ENCODE measurements at regions not wholly inside any gene's neighbourhood (a gene's known extent, or its start where the extent isn't known, plus 50 kb on each side); places are given as distances from the start of the nearest gene placed in this dataset.
"Not testable (repeated sequence)": the region's sequence is repeated elsewhere in the genome, so short reads cannot be mapped to it uniquely, and the experiment has no call there.

DNA sequence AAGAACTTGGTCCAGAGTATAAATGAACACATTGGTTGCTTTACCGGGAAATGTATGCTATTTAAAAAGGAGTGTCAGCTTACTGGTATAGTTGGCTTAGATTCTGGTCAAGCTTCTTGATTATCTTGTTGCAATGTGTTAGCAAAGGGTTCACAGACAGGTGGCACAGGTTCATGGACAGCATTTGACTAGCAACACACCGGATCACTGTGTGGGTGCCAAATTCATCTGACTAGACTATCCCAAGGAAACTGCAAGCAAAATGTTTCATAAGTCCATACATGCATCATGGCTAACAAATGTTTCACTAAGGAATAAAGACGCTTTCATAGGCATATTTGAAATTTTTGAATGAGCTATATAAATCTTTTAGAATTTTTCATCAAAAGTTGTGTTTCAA lies 274.1 kb downstream of the PLK2 start:
- Mint-ChIP-seq H3K4me3 (no peak overlapping the region), H3K9me3 (no peaks in the 10 kb centered on the region), H3K27me3 (peaks cover 2% of the 10 kb centered on the region), H3K27ac (no peak overlapping the region), H3K4me1 (no peaks in the 10 kb centered on the region), H3K36me3 (no peaks in the 10 kb centered on the region)
- ATAC-seq (ENCODE audit: low read depth), result no peak
- DNase-seq, result no peak
- POLR2A ChIA-PET, result no interaction called here

DNA sequence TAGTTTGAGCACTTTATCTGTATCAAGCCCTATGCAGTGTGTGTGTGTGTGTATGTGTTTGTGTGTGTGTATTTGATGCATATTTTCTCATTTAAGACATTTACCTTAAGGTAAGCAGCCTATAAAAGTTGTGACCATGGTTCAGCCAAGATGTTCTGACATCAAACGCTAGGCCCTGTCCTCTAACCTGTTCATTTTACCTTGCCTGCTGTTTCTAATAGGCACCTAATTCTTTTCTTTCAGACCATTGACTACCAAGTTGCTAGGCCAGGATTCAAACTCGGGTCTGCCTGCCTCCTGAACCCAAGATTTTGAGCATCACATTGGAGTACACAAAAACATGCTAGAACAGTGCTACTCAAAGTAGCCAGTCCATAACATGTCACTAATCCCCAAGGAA lies 274.5 kb downstream of the PLK2 start:
- no peaks in the 10 kb centered on the region for H3K36me3 Mint-ChIP-seq
- no peak overlapping the region for H3K27ac Mint-ChIP-seq
- POLR2A ChIA-PET, result no interaction called here
- no peak for DNase-seq
- ATAC-seq (ENCODE audit: low read depth), result no peak
- H3K4me1 Mint-ChIP-seq, result no peaks in the 10 kb centered on the region
- H3K4me3 Mint-ChIP-seq, result no peak overlapping the region
- H3K27me3 Mint-ChIP-seq, result peaks cover 4% of the 10 kb centered on the region
- H3K9me3 Mint-ChIP-seq, result no peaks in the 10 kb centered on the region

DNA sequence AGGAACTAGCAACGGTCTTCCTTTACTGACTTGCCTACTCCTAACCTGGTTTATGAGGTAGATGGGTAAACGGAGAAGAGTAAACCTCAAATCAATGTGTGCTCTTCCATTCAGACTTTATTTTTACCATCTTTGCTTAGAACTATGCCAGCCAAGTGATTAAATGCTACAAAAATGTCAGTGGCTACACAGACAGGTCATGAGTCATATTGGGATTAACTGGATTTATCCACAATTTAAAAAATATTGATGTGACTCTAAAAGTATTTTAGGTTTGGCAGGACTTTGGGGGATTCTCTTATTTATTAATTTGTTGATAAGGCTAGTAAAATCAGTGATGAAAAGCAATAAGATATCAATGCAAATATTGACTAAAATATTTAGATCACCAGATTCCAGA lies 275.0 kb downstream of the PLK2 start:
- H3K4me1 Mint-ChIP-seq, result no peaks in the 10 kb centered on the region
- H3K36me3 Mint-ChIP-seq, result no peaks in the 10 kb centered on the region
- H3K4me3 Mint-ChIP-seq, result no peak overlapping the region
- peaks cover 4% of the 10 kb centered on the region for H3K27me3 Mint-ChIP-seq
- DNase-seq (no peak), ATAC-seq (ENCODE audit: low read depth) (no peak)
- POLR2A ChIA-PET, result no interaction called here
- H3K27ac Mint-ChIP-seq, result no peak overlapping the region
- H3K9me3 Mint-ChIP-seq, result no peaks in the 10 kb centered on the region

DNA sequence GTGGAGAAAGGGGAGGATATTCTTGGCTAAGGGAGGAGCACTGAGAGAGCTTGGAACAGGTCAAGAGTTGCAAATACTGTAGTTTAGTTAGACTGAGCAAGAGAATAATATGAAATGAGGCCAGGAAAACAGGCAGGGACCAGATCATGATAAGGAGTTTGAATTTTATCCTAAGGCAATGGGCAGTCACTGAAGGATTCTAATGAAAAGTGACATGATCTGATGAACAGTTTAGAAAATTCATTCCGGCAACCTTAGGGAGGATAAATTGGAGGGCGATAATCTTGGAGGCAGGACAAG lies 276.1 kb downstream of the PLK2 start:
- Mint-ChIP-seq H3K4me3 (no peak overlapping the region), H3K36me3 (no peaks in the 10 kb centered on the region), H3K9me3 (no peaks in the 10 kb centered on the region), H3K4me1 (no peaks in the 10 kb centered on the region), H3K27ac (no peak overlapping the region), H3K27me3 (peaks cover 4% of the 10 kb centered on the region)
- DNase-seq, result no peak
- POLR2A ChIA-PET, result no interaction called here
- ATAC-seq (ENCODE audit: low read depth), result no peak

DNA sequence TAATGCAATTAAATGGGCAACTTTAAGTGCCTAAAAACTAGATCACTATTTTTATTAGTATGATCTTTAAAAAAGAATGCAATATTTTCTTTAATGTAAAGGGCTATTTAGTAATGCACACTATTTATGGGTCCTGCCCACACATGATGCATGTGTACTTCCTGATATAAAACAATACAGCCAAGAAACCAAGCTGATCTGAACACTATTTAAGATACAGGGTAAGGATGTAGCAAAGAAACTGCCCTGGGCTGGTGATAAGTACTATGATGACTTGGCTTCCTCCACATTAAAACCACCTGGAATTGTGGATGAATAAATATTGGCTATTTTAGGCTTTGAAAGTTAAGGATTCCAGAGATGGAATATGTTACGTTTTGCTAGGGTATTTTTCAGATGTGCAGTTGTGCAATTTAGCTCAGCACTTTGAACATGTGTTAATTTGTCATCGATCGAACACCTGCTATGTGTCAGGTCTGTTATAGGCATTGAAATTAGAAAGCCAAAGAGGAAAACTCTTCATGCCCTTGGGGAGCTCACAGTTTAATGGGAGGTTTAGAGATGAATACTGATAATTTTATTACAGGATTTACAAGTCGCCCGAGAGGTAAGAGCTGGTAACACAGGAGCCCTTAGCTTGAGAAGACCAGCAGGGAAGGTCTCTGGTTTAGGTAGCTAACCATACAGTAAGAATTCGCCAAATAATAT lies 276.7 kb downstream of the PLK2 start:
- no peak overlapping the region for H3K4me3 Mint-ChIP-seq
- POLR2A ChIA-PET, result no interaction called here
- DNase-seq (no peak), ATAC-seq (ENCODE audit: low read depth) (no peak)
- no peaks in the 10 kb centered on the region for H3K9me3 Mint-ChIP-seq
- H3K36me3 Mint-ChIP-seq, result no peaks in the 10 kb centered on the region
- peaks cover 4% of the 10 kb centered on the region for H3K27me3 Mint-ChIP-seq
- H3K4me1 Mint-ChIP-seq, result no peaks in the 10 kb centered on the region
- no peak overlapping the region for H3K27ac Mint-ChIP-seq

DNA sequence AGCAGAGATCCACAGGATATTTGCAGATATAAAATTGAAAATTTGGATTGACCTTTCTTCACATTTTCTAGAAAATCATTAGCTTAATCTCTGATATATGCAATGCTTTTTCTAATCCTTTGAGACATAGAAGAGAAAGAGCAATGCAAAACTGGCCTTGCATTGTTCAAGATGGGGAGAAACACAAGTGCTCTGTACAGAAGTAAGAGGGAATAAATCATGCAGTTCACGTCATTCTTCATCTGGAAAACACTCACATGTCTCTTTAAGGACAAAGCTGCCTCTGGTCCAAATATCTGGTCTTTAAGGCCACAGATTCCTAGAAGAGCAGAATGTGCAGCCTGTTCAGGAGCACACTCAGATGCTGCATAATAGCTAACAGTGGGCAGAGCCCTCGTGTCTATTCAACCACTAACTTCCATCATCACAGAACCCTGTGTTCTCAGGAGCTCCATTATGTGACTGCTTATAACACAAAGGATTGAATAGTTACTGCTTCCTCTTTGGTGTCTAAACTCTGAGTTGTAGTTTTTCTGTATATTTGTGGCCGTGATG lies 277.5 kb downstream of the PLK2 start:
- Mint-ChIP-seq H3K4me1 (no peaks in the 10 kb centered on the region), H3K4me3 (no peak overlapping the region), H3K36me3 (no peaks in the 10 kb centered on the region), H3K27ac (no peak overlapping the region), H3K9me3 (no peaks in the 10 kb centered on the region), H3K27me3 (peaks cover 4% of the 10 kb centered on the region)
- no peak for DNase-seq
- no peak for ATAC-seq (ENCODE audit: low read depth)
- POLR2A ChIA-PET, result no interaction called here

DNA sequence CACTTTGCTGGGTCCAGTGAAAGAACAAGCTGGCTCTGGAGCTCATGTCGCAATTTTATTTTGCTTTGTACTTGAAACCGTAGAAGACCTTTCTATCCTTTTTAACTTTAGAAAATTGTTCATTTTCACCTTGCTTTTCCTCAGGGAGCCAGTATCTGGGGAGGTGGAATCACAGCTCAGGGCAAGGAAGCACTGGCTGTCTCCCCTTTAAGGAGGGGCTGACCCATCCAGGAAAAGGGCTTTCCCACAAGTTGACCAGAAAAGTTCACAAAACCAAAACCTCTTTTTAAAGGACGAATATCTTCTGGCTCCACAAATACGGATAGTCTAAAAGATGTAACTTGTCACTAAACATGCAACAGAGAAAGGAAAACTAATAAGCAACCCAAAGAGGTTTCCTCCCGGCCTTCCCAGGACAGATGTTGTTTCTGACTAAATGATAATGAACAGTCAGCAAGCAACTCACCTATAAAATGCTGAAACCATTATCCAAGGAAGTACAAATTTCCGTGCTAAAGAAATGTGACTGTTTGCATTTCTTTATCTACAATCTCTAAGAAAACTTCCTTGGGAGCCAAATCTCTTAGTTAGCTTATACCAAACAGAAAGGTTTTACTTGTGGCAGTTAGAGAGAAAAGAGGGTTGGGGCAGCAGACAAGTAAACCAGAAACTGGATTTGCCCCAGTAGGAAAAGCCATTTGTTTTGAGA lies 278.2 kb downstream of the PLK2 start:
- Mint-ChIP-seq H3K36me3 (no peaks in the 10 kb centered on the region), H3K4me1 (no peaks in the 10 kb centered on the region), H3K4me3 (no peak overlapping the region), H3K27ac (no peak overlapping the region), H3K27me3 (peaks cover 4% of the 10 kb centered on the region), H3K9me3 (no peaks in the 10 kb centered on the region)
- POLR2A ChIA-PET, result no interaction called here
- ATAC-seq (ENCODE audit: low read depth) (no peak), DNase-seq (no peak)

DNA sequence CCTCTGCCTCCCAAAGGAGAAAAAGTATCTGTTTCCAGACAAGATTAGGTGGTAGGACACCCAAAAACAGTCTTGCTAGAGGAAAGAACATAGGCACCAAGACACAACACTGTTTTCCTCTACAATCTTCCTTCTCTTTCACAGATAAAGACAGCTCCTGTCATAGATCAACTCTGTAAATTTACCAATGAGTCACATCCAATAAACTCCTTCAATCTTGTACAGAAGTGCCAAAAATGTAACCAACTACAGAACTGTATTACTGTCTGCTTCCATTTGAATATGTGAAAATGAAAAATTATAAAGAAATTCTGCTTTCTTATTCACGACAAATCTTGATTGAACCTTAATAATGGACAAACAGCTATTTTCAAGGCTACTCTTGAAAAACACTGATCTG lies 286.9 kb downstream of the PLK2 start:
- Mint-ChIP-seq H3K9me3 (no peaks in the 10 kb centered on the region), H3K27me3 (peaks cover 3% of the 10 kb centered on the region), H3K4me1 (no peaks in the 10 kb centered on the region), H3K27ac (no peak overlapping the region), H3K4me3 (no peak overlapping the region), H3K36me3 (no peaks in the 10 kb centered on the region)
- ATAC-seq (ENCODE audit: low read depth) (no peak), DNase-seq (no peak)
- POLR2A ChIA-PET, result no interaction called here

DNA sequence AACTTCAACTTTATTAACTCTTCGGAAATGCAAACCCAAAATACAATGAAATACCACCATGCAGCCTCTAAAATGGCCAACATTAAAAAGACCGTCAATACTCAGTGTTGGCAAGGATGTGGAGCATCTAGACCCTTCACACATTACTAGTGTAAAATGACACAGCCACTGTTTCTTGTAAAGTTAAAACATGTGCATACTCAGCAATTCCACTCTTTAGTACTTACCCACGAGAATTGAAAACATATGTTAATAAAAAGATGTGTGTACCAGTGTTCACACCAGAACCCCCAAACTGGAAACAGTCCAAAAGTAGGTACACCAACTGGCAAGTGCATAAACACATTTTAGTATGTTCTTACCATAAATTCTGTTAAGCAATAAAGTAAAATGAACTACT lies 294.7 kb downstream of the PLK2 start:
- Mint-ChIP-seq H3K27me3 (no peaks in the 10 kb centered on the region), H3K36me3 (no peaks in the 10 kb centered on the region), H3K4me1 (no peaks in the 10 kb centered on the region), H3K27ac (no peak overlapping the region), H3K9me3 (no peaks in the 10 kb centered on the region), H3K4me3 (no peak overlapping the region)
- DNase-seq (no peak), ATAC-seq (ENCODE audit: low read depth) (no peak)
- POLR2A ChIA-PET, result no interaction called here

DNA sequence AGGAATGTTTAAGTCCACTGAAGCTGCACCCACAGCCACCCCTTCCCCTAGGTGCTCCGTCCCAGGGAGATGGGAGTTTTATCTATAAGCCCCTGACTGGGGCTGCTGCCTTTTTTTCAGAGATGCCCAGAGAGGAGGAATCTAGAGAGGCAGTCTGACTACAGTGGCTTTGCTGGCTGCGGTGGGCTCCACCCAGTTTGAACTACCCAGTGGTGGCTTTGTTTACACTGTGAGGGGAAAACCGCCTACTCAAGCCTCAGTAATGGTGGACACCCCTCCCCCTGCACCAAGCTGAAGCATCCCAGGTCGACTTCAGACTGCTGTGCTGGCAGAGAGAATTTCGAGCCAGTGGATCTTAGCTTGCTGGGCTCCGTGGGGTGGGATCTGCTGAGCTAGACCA lies 298.0 kb downstream of the PLK2 start:
- H3K36me3 Mint-ChIP-seq; POLR2A ChIA-PET; H3K9me3 Mint-ChIP-seq; H3K27ac Mint-ChIP-seq; H3K27me3 Mint-ChIP-seq; H3K4me3 Mint-ChIP-seq; DNase-seq; H3K4me1 Mint-ChIP-seq; ATAC-seq (ENCODE audit: low read depth): not testable (repeated sequence)

DNA sequence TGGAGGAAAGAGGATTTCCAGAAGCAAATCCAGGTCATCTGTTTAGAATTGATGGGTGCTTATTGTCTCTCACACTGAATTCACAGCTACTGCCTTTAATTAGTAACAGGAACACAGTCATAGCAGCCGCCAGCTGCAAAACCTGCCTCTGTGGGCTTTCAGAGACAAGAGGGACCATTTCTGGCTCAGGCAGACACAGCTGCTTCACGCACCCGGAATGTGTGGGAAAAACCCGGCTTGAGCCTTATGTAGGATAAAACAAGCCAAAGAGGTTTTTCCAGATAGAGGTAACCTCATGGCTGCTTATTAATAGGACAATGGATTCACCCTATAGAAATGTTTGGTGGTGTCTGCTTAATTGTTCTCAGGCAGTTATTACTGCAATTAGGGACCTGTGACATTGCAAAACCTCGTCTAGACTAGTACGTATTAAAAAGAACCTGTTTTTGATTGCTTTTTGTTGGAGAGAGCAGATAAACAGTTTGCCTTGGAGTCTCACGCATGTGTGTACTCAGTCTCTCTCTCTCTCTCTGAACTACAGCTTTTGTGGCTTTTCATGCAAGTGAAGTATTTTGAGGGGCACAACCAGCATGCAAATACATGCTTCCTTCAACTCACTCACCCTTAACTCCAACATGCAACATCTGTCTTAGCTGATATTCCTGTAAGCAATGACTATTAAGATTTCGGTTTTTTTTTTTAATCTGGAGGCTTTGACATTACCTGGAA lies 302.7 kb downstream of the PLK2 start:
- no peak for DNase-seq
- POLR2A ChIA-PET, result no interaction called here
- Mint-ChIP-seq H3K9me3 (no peaks in the 10 kb centered on the region), H3K4me3 (no peak overlapping the region), H3K27me3 (no peaks in the 10 kb centered on the region), H3K27ac (no peak overlapping the region), H3K36me3 (no peaks in the 10 kb centered on the region), H3K4me1 (no peaks in the 10 kb centered on the region)
- ATAC-seq (ENCODE audit: low read depth), result no peak

DNA sequence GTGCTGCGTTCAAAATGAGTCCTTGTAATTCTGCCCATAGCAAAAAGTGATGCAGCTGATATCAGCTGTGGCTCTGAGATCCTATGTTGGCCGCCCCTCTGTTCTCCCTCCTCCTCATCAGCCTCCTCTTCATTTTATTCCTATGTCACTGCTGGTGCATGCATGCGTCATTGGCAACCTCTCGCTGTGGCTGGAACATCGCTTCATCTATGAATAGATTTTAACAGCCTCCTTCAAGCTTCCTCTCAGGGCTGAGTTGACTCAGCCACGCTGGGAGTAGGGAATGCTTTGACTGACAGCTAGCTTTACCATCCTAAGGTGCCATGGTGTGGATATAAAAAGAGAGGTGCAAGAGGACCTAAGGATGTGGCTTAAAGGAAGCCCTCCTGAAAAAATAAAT lies 303.5 kb downstream of the PLK2 start:
- Mint-ChIP-seq H3K9me3 (no peaks in the 10 kb centered on the region), H3K36me3 (no peaks in the 10 kb centered on the region), H3K4me3 (no peak overlapping the region), H3K27me3 (no peaks in the 10 kb centered on the region), H3K27ac (no peak overlapping the region), H3K4me1 (no peaks in the 10 kb centered on the region)
- DNase-seq, result no peak
- ATAC-seq (ENCODE audit: low read depth), result no peak
- POLR2A ChIA-PET, result no interaction called here

DNA sequence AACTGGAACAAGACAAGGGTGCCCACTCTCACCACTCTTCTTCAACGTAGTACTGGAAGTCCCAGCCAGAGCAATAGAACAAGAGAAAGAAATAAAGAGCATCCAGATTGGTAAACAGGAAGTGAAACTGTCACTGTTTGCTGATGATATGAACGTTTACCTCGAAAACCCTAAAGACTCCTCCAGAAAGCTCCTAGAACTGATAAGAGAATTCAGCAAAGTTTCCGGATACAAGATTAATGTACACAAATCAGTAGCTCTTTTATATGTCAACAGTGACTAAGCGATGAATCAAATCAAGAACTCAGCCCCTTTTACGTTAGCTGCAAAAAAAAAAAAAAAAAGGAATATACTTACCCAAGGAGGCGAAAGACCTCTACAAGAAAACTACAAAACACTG lies 306.6 kb downstream of the PLK2 start:
- Mint-ChIP-seq H3K36me3 (no peaks in the 10 kb centered on the region), H3K4me1 (no peaks in the 10 kb centered on the region), H3K27me3 (no peaks in the 10 kb centered on the region), H3K4me3 (no peak overlapping the region), H3K9me3 (no peaks in the 10 kb centered on the region), H3K27ac (no peak overlapping the region)
- POLR2A ChIA-PET, result no interaction called here
- ATAC-seq (ENCODE audit: low read depth) (no peak), DNase-seq (no peak)

DNA sequence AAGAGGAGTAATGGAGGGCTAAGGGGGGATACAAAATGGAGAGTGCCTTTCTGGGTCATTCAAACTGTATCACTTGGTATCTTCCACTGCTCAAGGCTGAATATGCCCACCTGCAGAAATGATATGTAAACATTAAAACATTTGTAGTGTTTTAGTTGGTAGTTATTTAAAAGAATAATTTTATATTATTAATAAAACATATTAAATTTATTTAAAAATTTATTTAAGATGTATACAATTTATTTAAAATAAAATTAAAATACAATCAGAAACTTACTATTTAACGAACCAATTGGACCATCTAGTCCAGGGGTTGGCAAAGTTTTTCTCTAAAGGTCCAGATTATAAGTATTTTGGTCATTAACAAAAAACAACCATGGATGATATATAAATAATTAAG lies 308.5 kb downstream of the PLK2 start:
- no peaks in the 10 kb centered on the region for H3K27me3 Mint-ChIP-seq
- no peaks in the 10 kb centered on the region for H3K36me3 Mint-ChIP-seq
- ATAC-seq (ENCODE audit: low read depth) (no peak), DNase-seq (no peak)
- no peak overlapping the region for H3K4me3 Mint-ChIP-seq
- POLR2A ChIA-PET, result no interaction called here
- H3K9me3 Mint-ChIP-seq, result no peaks in the 10 kb centered on the region
- no peak overlapping the region for H3K27ac Mint-ChIP-seq
- no peaks in the 10 kb centered on the region for H3K4me1 Mint-ChIP-seq

Data from activated naive CD8-positive, alpha-beta T cell treated with anti-CD3 and anti-CD28 coated beads, Interleukin-2, amount 10 ng/mL, durations not matched to agents 7 days and 5 days (primary cell).